IMR-90 (cell line): ENCODE measurements at regions not wholly inside any gene's neighbourhood (a gene's known extent, or its start where the extent isn't known, plus 50 kb on each side); places are given as distances from the start of the nearest gene placed in this dataset.

ENCODE experiments used
- ATAC-seq: fragments of 200-7000 bp; cut with Tn5 transposase; 2 replicates; pipeline ENCODE4 v1.9.1; 2020; ENCODE audit warnings: low read depth, mild to moderate bottlenecking, moderate library complexity
- BruUV-seq: library from RNA; stranded (reverse); fragments of 400-500 nt; replicated peaks from 2 replicates; lab custom pipeline; 2021; lab: Mats Ljungman, UMichigan
- CTCF ChIA-PET: fragments of 300-600 bp; formaldehyde crosslinking; extraction: SDS; loops from one replicate; lab custom pipeline; 2021; ENCODE audit warnings: antibody characterized with exemption; lab: Yijun Ruan, JAX
- POLR2A ChIA-PET: fragments of 300-600 bp; sonication (Branson Sonifier 250); formaldehyde crosslinking; loops from one replicate; lab custom pipeline; 2022; ENCODE audit warnings: antibody characterized with exemption; ENCODE audit not compliant: unreplicated experiment; lab: Charles Lee
- DNase-seq: peaks from one replicate; pipeline ENCODE4 v3.0.0; 2013
- H2AFZ ChIP-seq: replicated peaks from 2 replicates; pipeline ENCODE3; 2013; ENCODE audit warnings: low read length, mild to moderate bottlenecking; ENCODE audit not compliant: poor library complexity
- H2AK5ac ChIP-seq: 2 replicates; pipeline ENCODE4 v1.6.1; 2013; ENCODE audit warnings: low read depth, low read length, inconsistent platforms
- H2AK9ac ChIP-seq: replicated peaks from 2 replicates; pipeline ENCODE3; 2013; ENCODE audit warnings: mild to moderate bottlenecking, low read depth, low read length, moderate library complexity; ENCODE audit not compliant: poor library complexity
- H2BK120ac ChIP-seq: 2 replicates; pipeline ENCODE4 v1.6.1; 2013; ENCODE audit warnings: low read depth, low read length, inconsistent platforms
- H2BK15ac ChIP-seq: 3 replicates; pipeline ENCODE4 v1.6.1; 2013; ENCODE audit warnings: low read depth, low read length, inconsistent platforms
- H2BK20ac ChIP-seq: 2 replicates; pipeline ENCODE4 v1.6.1; 2013; ENCODE audit warnings: low read depth, mild to moderate bottlenecking, inconsistent platforms, low read length, moderate library complexity
- H2BK5ac ChIP-seq: 2 replicates; pipeline ENCODE4 v1.6.1; 2013; ENCODE audit warnings: mild to moderate bottlenecking, low read depth, low read length, inconsistent platforms; ENCODE audit not compliant: poor library complexity, severe bottlenecking
- H3K14ac ChIP-seq: replicated peaks from 2 replicates; pipeline ENCODE4 v1.6.1; 2013; ENCODE audit warnings: low read depth, low read length, inconsistent platforms
- H3K18ac ChIP-seq: 2 replicates; pipeline ENCODE4 v1.6.1; 2013; ENCODE audit warnings: low read depth, low read length, control low read depth
- H3K23ac ChIP-seq: 2 replicates; pipeline ENCODE4 v1.6.1; 2013; ENCODE audit warnings: low read depth, low read length, inconsistent platforms
- H3K27ac ChIP-seq: 2 replicates; pipeline ENCODE4 v1.5.1; 2013; ENCODE audit warnings: mild to moderate bottlenecking, control low read depth, low read length; ENCODE audit not compliant: insufficient read depth
- H3K27me3 ChIP-seq: 2 replicates; pipeline ENCODE4 v1.6.1; 2013; ENCODE audit warnings: low read length; ENCODE audit not compliant: control insufficient read depth, insufficient read depth
- H3K36me3 ChIP-seq: 2 replicates; pipeline ENCODE4 v1.6.1; 2013; ENCODE audit warnings: low read length, mixed read lengths; ENCODE audit not compliant: control insufficient read depth, insufficient read depth
- H3K4ac ChIP-seq: 2 replicates; pipeline ENCODE4 v1.6.1; 2013; ENCODE audit warnings: low read depth, low read length, inconsistent platforms
- H3K4me1 ChIP-seq: 2 replicates; pipeline ENCODE4 v1.6.1; 2013; ENCODE audit warnings: low read length, mixed read lengths; ENCODE audit not compliant: control insufficient read depth, insufficient read depth
- H3K4me2 ChIP-seq: 2 replicates; pipeline ENCODE4 v1.6.1; 2013; ENCODE audit warnings: low read depth, mild to moderate bottlenecking, control low read depth, low read length, moderate library complexity
- H3K4me3 ChIP-seq: 2 replicates; pipeline ENCODE4 v1.5.1; 2013; ENCODE audit warnings: low read depth, mild to moderate bottlenecking, control low read depth, low read length, moderate library complexity; ENCODE audit not compliant: insufficient read depth
- H3K56ac ChIP-seq: 2 replicates; pipeline ENCODE4 v1.6.1; 2013; ENCODE audit warnings: low read length, inconsistent platforms; ENCODE audit not compliant: insufficient read depth; ENCODE audit errors: extremely low read depth
- H3K79me1 ChIP-seq, 2 experiments: 2 replicates each; pipeline ENCODE4 v1.6.1; 2013; ENCODE audit warnings: low read length in 2 of 2, inconsistent platforms in 1 of 2, low read depth in 1 of 2
- H3K9ac ChIP-seq: 2 replicates; pipeline ENCODE4 v1.6.1; 2013; ENCODE audit warnings: low read depth, low read length, control low read depth
- H3K9me1 ChIP-seq: 2 replicates; pipeline ENCODE4 v1.6.1; 2013; ENCODE audit warnings: low read length, inconsistent platforms; ENCODE audit not compliant: insufficient read depth
- H3K9me3 ChIP-seq: 2 replicates; pipeline ENCODE4 v1.6.1; 2013; ENCODE audit warnings: low read length; ENCODE audit not compliant: control insufficient read depth, insufficient read depth
- H4K20me1 ChIP-seq: 2 replicates; pipeline ENCODE4 v1.6.1; 2013; ENCODE audit warnings: low read length, inconsistent platforms; ENCODE audit not compliant: insufficient read depth
- H4K5ac ChIP-seq: 2 replicates; pipeline ENCODE4 v1.6.1; 2013; ENCODE audit warnings: mild to moderate bottlenecking, low read depth, low read length, control low read depth
- H4K8ac ChIP-seq, 2 experiments: 2 replicates each; pipeline ENCODE4 v1.6.1; 2013; ENCODE audit warnings: low read depth in 2 of 2, low read length in 2 of 2, control low read depth in 1 of 2, inconsistent platforms in 1 of 2
- H4K91ac ChIP-seq: 2 replicates; pipeline ENCODE4 v1.6.1; 2013; ENCODE audit warnings: low read depth, low read length, inconsistent platforms; ENCODE audit not compliant: insufficient read depth
- CEBPB ChIP-seq: IDR thresholded peaks from 2 replicates; pipeline ENCODE4 v1.6.1; 2012; ENCODE audit warnings: low read depth, low read length, improper control_type of control experiment
- MAFK ChIP-seq: IDR thresholded peaks from 2 replicates; pipeline ENCODE4 v1.6.1; 2012; ENCODE audit warnings: low read depth, low read length, improper control_type of control experiment
- MAZ ChIP-seq: IDR thresholded peaks from 2 replicates; pipeline ENCODE4 v1.6.1; 2012; ENCODE audit warnings: low read depth, mild to moderate bottlenecking, low read length, improper control_type of control experiment, moderate library complexity, borderline replicate concordance
- NFE2L2 ChIP-seq: fragments of 150-350 bp; IDR thresholded peaks from 2 replicates; pipeline ENCODE4 v1.6.1; 2016; ENCODE audit warnings: low read depth, mild to moderate bottlenecking, low read length
- WGBS, 2 experiments: methylation state at CpG; one replicate each; pipeline versions ENCODE4 v1.1.5 to v1.1.7; 2013; ENCODE audit warnings: missing lambda C conversion rate in 2 of 2; ENCODE audit not compliant: insufficient read length in 1 of 2; ENCODE audit errors: extremely low coverage in 2 of 2; 5-methylcytosine and 5-hydroxymethylcytosine counted together
- dilution Hi-C: fragments of 300-500 bp; cut with HindIII; formaldehyde crosslinking; loops from one replicate; pipeline ENCODE4 v1.14.3; 2018; ENCODE audit warnings: low sequenced_read_pairs; ENCODE audit not compliant: unreplicated experiment
- in situ Hi-C: fragments of 300-500 bp; cut with MboI; formaldehyde crosslinking; loops from 3 replicates; pipeline ENCODE4 v1.14.3; 2019; ENCODE audit warnings: low sequenced_read_pairs, inconsistent platforms, mixed read lengths
- intact Hi-C: fragments of 100-400 bp; cut with micrococcal nuclease; formaldehyde crosslinking; loops from 2 replicates; pipeline ENCODE4 v1.10.0; 2022
- TF ChIP-seq, protein P1 (sequence below): fragments of 150-350 bp; IDR thresholded peaks from 2 replicates; pipeline ENCODE4 v1.6.1; 2016; ENCODE audit warnings: low read depth, mild to moderate bottlenecking, low read length, moderate library complexity, borderline replicate concordance

DNA sequence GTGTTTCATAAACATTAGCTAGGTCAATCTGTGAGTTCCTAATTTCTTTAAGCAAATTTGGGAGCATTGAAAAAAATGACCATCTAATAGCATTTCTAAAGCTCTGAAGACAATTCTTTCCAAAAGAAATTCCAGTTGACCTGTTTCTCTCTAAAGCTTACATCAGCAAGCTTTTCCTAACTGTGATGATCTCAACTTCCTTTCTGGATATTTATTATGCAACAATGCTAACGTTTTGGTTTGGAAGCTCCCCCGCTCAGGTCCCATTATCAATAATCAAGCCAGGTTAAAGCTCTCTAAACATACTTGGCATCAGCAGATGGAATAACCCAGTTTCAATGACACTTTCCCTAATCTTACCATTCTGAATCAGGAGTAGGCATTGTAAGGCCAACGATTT, 196.3 kb upstream of the TANK start:
- no peak for ATAC-seq
- Histone ChIP-seq H3K9me1 (peaks cover 3% of the 10 kb centered on the region; the same call in 1 of the 2 replicates), H3K23ac (no peak overlapping the region), H3K36me3 (no peaks in the 10 kb centered on the region), H3K4me1 (peaks cover 2% of the 10 kb centered on the region; the same call in 1 of the 2 replicates), H3K4me3 (no peak overlapping the region), H3K4me2 (no peak overlapping the region), H2AK9ac (no peak overlapping the region), H3K27ac (no peak overlapping the region), H4K5ac (no peak overlapping the region), H3K79me1 (no peaks in the 10 kb centered on the region), H3K9ac (no peak overlapping the region), H2BK5ac (no peak overlapping the region), H4K91ac (no peak overlapping the region), H2BK20ac (no peak overlapping the region), H4K8ac (no peak overlapping the region), H3K56ac (no peak overlapping the region), H4K20me1 (no peaks in the 10 kb centered on the region), H3K14ac (no peak overlapping the region), H3K27me3 (no peaks in the 10 kb centered on the region), H2AFZ (no peak overlapping the region), H2BK120ac (no peak overlapping the region), H3K9me3 (no peaks in the 10 kb centered on the region), H2AK5ac (no peak overlapping the region), H3K4ac (no peak overlapping the region), H2BK15ac (no peak overlapping the region), H3K18ac (no peak overlapping the region; the same call in 1 of the 2 replicates)
- TF ChIP-seq CEBPB (peak; percentile 40; the same call in 1 of the 2 replicates), NFE2L2 (no peak), MAFK (no peak), MAZ (no peak)
- TF ChIP-seq, protein P1, sequence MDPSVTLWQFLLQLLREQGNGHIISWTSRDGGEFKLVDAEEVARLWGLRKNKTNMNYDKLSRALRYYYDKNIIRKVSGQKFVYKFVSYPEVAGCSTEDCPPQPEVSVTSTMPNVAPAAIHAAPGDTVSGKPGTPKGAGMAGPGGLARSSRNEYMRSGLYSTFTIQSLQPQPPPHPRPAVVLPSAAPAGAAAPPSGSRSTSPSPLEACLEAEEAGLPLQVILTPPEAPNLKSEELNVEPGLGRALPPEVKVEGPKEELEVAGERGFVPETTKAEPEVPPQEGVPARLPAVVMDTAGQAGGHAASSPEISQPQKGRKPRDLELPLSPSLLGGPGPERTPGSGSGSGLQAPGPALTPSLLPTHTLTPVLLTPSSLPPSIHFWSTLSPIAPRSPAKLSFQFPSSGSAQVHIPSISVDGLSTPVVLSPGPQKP: no peak
- dilution Hi-C loops (no loop called here), in situ Hi-C loops (loop anchor here (10.0 kb wide), 1 partner anchor 549 kb away; no protein-coding TSS in a partner anchor), intact Hi-C loops (no loop called here)
- DNase-seq: peak; percentile 11
- POLR2A ChIA-PET: no interaction called here
- BruUV-seq: no TSS peak
- no CpG with 5 or more reads among the region's 3 CpGs for WGBS, 2 experiments
- CTCF ChIA-PET: interaction anchor here (0.7 to 1.2 kb wide), 2 partner anchors 219 to 633 kb away, joined by 4 read pairs; no protein-coding TSS in a partner anchor
